Muscle layer of duodenum (tissue), 2 donors: ENCODE measurements at regions not wholly inside any gene's neighbourhood (a gene's known extent, or its start where the extent isn't known, plus 50 kb on each side); places are given as distances from the start of the nearest gene placed in this dataset.

Experiments
- H3K27ac ChIP-seq: one replicate; pipeline ENCODE4 v1.7.0; 2013; ENCODE audit warnings: mild to moderate bottlenecking, low read length
- H3K27me3 ChIP-seq: one replicate; pipeline ENCODE4 v1.7.0; 2013; ENCODE audit warnings: low read depth, mild to moderate bottlenecking, control low read depth, low read length
- H3K36me3 ChIP-seq, 2 donors: one replicate each; pipeline ENCODE4 v1.7.0; 2013; ENCODE audit warnings: low read length in 2 of 2, control low read depth in 1 of 2, mild to moderate bottlenecking in 1 of 2; ENCODE audit not compliant: insufficient read depth in 2 of 2, control insufficient read depth in 1 of 2
- H3K4me1 ChIP-seq, 2 donors: one replicate each; pipeline ENCODE4 v1.7.0; 2013; ENCODE audit warnings: low read length in 2 of 2, mild to moderate bottlenecking in 2 of 2, control low read depth in 1 of 2, moderate library complexity in 1 of 2; ENCODE audit not compliant: insufficient read depth in 2 of 2, control insufficient read depth in 1 of 2
- H3K4me3 ChIP-seq, 2 donors: one replicate each; pipeline ENCODE4 v1.7.0; 2013; ENCODE audit warnings: low read length in 2 of 2, low read depth in 1 of 2, mild to moderate bottlenecking in 1 of 2
- H3K9me3 ChIP-seq, 2 donors: one replicate each; pipeline ENCODE4 v1.7.0; 2013; ENCODE audit warnings: low read length in 2 of 2, control low read depth in 1 of 2, mild to moderate bottlenecking in 1 of 2; ENCODE audit not compliant: control insufficient read depth in 1 of 2
- donor health status: healthy.

- no peaks in the 10 kb centered on the region for H3K36me3 ChIP-seq
- H3K4me3 ChIP-seq = no peak overlapping the region
- H3K27ac ChIP-seq = no peak overlapping the region
- H3K4me1 ChIP-seq = no peaks in the 10 kb centered on the region
- H3K9me3 ChIP-seq = no peaks in the 10 kb centered on the region
- H3K27me3 ChIP-seq = no peaks in the 10 kb centered on the region
Observed at GRCh38 chr4:84100071-84100470, 399.0 kb downstream of the NKX6-1 start.

- no peak overlapping the region for H3K27ac ChIP-seq
- H3K36me3 ChIP-seq = no peaks in the 10 kb centered on the region
- H3K4me3 ChIP-seq = no peak overlapping the region
- H3K9me3 ChIP-seq = no peaks in the 10 kb centered on the region
- H3K27me3 ChIP-seq = no peaks in the 10 kb centered on the region
- H3K4me1 ChIP-seq = no peaks in the 10 kb centered on the region
Observed at GRCh38 chr4:84099599-84099998, 399.5 kb downstream of the NKX6-1 start.

GRCh38 chr4:84091266-84091665, 407.8 kb downstream of the NKX6-1 start:
- Histone ChIP-seq H3K36me3 (no peaks in the 10 kb centered on the region), H3K4me1 (no peaks in the 10 kb centered on the region), H3K9me3 (no peaks in the 10 kb centered on the region), H3K27me3 (no peaks in the 10 kb centered on the region), H3K27ac (no peak overlapping the region), H3K4me3 (no peak overlapping the region)

- Histone ChIP-seq H3K4me3 (no peak overlapping the region), H3K27ac (no peak overlapping the region), H3K4me1 (no peaks in the 10 kb centered on the region), H3K27me3 (no peaks in the 10 kb centered on the region), H3K36me3 (no peaks in the 10 kb centered on the region), H3K9me3 (no peaks in the 10 kb centered on the region)
Observed at GRCh38 chr4:84089652-84090437, 409.2 kb downstream of the NKX6-1 start.

- Histone ChIP-seq H3K4me1 (no peaks in the 10 kb centered on the region), H3K27ac (no peak overlapping the region), H3K36me3 (no peaks in the 10 kb centered on the region), H3K9me3 (no peaks in the 10 kb centered on the region), H3K27me3 (no peaks in the 10 kb centered on the region), H3K4me3 (no peak overlapping the region)
Observed at GRCh38 chr4:84085986-84086385, 413.1 kb downstream of the NKX6-1 start.

GRCh38 chr4:84070289-84070688, 428.8 kb downstream of the NKX6-1 start:
- peak overlapping the region in 1 of 2 donors; percentile 13 for H3K4me3 ChIP-seq
- no peaks in the 10 kb centered on the region for H3K27me3 ChIP-seq
- no peaks in the 10 kb centered on the region for H3K9me3 ChIP-seq
- no peak overlapping the region for H3K27ac ChIP-seq
- H3K4me1 ChIP-seq = no peaks in the 10 kb centered on the region
- H3K36me3 ChIP-seq = no peaks in the 10 kb centered on the region

- no peaks in the 10 kb centered on the region for H3K4me1 ChIP-seq
- H3K27ac ChIP-seq = no peak overlapping the region
- H3K4me3 ChIP-seq = no peak overlapping the region
- H3K9me3 ChIP-seq = no peaks in the 10 kb centered on the region
- H3K27me3 ChIP-seq = no peaks in the 10 kb centered on the region
- no peaks in the 10 kb centered on the region for H3K36me3 ChIP-seq
Observed at GRCh38 chr4:84063619-84064018, 435.5 kb downstream of the NKX6-1 start.

- no peak overlapping the region for H3K4me3 ChIP-seq
- no peak overlapping the region for H3K27ac ChIP-seq
- H3K36me3 ChIP-seq = no peaks in the 10 kb centered on the region
- no peaks in the 10 kb centered on the region for H3K4me1 ChIP-seq
- no peaks in the 10 kb centered on the region for H3K27me3 ChIP-seq
- H3K9me3 ChIP-seq = no peaks in the 10 kb centered on the region
Observed at GRCh38 chr4:84058201-84058600, 440.9 kb downstream of the NKX6-1 start.

GRCh38 chr4:84051639-84052038, 447.5 kb downstream of the NKX6-1 start:
- no peaks in the 10 kb centered on the region for H3K4me1 ChIP-seq
- no peaks in the 10 kb centered on the region for H3K9me3 ChIP-seq
- no peaks in the 10 kb centered on the region for H3K36me3 ChIP-seq
- H3K27me3 ChIP-seq = no peaks in the 10 kb centered on the region
- no peak overlapping the region for H3K27ac ChIP-seq
- no peak overlapping the region for H3K4me3 ChIP-seq

- H3K4me3 ChIP-seq = no peak overlapping the region
- no peaks in the 10 kb centered on the region for H3K36me3 ChIP-seq
- no peak overlapping the region for H3K27ac ChIP-seq
- no peaks in the 10 kb centered on the region for H3K9me3 ChIP-seq
- H3K4me1 ChIP-seq = no peaks in the 10 kb centered on the region
- no peaks in the 10 kb centered on the region for H3K27me3 ChIP-seq
Observed at GRCh38 chr4:84051089-84051488, 448.0 kb downstream of the NKX6-1 start.

GRCh38 chr4:84050015-84050414, 449.1 kb downstream of the NKX6-1 start:
- Histone ChIP-seq H3K27ac (no peak overlapping the region), H3K9me3 (no peaks in the 10 kb centered on the region), H3K4me3 (no peak overlapping the region), H3K4me1 (no peaks in the 10 kb centered on the region), H3K27me3 (no peaks in the 10 kb centered on the region), H3K36me3 (no peaks in the 10 kb centered on the region)

- Histone ChIP-seq H3K36me3 (no peaks in the 10 kb centered on the region), H3K27ac (no peak overlapping the region), H3K4me3 (no peak overlapping the region), H3K9me3 (no peaks in the 10 kb centered on the region), H3K27me3 (no peaks in the 10 kb centered on the region), H3K4me1 (no peaks in the 10 kb centered on the region)
Observed at GRCh38 chr4:84046551-84046950, 452.5 kb downstream of the NKX6-1 start.
